HG02938 (cell line): ENCODE measurements at regions not wholly inside any gene's neighbourhood (a gene's known extent, or its start where the extent isn't known, plus 50 kb on each side); places are given as distances from the start of the nearest gene placed in this dataset.

Source experiments
- ATAC-seq: cut with Tn5 transposase; IDR thresholded peaks from one replicate; pipeline ENCODE4 v1.9.1; 2021; ENCODE audit warnings: mild to moderate bottlenecking, moderate library complexity; ENCODE audit not compliant: unreplicated experiment

DNA sequence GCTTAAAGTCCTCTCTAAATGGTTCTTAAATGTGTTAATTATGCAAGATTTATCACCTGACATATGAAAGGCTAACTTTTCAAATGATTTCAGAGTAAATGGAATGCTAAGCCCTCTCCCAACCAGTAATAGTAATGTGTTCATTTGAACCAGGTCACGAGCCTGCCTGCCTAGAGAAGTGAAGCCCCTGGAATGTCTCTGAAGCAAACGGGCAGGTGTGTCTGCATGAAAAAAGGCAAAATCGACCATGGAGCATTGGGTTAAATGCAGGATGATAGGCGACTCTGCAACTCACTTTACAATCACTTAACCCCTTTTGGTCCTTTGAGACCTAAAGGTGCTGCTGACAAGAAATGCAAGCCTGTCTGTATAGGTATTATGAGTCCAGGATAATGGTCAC is 798.4 kb upstream of the ACVR2A start:
- ATAC-seq: no peak

DNA sequence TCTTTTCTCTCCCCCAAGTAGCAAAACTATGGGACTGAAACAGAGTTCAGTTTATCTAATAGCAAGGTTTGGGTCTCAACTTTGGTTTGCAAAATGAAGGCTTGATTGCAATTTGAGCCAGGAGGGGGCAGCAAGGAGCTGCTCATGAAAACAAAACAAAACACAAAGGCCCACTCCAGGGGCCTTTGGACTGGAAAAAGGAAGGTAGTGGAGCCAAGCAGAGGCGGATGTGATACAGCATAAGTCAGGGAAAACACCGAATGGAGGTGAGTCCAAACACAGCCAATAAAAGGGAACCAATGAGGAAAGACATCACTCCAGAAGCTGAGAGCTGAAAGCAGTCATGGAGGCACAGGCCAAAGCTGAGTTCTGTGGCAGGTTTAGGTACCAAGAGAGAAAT is 799.7 kb upstream of the ACVR2A start:
- peak; percentile 66 for ATAC-seq

DNA sequence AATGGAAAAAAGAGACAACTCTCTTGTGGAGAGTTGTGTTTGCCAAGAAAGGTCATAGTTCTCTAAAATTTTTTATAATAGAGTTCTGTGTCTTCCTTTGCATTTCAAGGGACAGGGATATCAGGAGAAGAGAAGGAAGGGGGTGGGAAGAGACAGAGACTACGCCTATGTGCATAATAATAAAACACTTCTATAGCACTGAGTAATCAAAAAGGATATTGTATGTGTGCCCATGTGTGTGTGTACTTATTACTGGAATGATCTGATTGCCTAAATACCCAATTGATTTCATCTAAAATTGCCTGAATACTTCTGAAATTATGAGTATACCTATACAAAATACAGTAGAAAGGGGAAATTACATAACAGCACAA is 803.7 kb upstream of the ACVR2A start:
- no peak for ATAC-seq

DNA sequence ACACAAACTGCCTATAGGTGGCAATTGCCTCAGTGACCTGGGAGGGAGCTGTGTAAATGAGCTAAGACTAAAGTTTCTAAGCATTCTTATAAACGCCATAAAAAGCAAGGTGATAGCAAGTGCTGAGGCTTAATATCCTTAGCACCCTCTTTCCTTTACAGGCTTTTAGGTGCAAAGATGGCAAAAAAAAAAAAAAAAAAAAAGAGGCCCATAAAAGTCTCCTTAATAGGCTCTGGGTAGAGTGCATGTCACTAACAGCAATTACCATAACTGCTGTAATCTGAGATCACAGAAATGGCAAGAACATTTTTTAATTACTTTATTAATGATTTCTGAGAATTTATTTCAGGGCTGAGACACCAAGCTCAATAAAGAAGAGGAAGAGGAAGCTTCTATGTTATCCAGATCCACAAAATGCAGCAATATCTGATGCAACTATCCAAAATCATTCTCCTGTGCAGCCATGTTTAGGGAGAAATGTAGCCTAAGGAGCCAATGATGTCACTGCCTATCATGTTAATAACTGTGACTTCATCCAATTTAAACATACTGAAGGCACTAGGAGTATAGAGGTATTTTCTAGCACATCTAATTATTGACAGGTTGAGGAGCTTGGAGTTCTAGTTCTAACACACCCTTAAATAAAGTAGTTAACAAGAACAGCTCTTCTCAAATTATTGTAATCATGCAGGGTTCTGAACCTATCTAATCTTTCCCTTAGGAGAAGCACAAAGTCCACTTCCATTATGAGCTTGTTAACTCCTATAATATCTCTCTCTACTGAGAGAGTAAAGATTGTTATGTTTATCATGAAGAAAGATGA is 804.3 kb upstream of the ACVR2A start:
- no peak for ATAC-seq

DNA sequence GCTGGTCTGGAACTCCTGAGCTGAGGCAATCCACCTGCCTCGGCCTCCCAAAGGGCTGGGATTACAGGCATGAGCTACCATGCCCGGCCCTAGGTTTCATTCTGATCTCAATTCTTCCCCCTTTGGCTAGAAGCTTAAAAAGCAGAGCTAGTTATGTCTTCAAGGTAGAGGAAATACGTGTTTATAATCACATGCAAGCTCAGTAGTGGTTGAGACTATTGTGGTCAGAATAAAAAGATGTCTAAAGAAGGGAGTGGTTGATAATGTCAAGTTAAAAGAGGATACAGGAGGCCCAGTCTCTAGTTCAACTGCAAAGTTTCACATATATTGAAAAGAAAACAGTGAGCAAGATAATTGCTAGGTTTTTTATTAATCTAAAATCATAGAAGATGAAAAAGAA is 807.8 kb upstream of the ACVR2A start:
- no peak for ATAC-seq

DNA sequence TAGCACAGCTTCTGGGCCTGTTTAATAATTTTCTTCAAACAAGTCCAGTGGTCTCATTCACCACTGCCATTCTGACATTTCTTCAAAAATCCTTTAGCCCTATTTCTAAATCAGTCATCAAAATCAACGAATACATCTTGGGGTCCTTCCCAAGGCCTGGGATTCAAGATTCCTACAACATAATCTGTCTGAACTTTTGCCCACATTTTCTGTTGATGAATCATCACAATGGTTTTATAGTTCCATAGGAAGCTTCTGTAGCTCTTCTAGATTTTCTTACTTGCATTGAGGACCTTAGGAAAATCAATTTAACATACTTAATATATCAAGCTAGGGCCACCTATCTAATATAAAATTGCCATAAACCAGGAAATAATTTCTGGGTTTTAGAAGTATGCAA is 811.8 kb upstream of the ACVR2A start:
- ATAC-seq: no peak

DNA sequence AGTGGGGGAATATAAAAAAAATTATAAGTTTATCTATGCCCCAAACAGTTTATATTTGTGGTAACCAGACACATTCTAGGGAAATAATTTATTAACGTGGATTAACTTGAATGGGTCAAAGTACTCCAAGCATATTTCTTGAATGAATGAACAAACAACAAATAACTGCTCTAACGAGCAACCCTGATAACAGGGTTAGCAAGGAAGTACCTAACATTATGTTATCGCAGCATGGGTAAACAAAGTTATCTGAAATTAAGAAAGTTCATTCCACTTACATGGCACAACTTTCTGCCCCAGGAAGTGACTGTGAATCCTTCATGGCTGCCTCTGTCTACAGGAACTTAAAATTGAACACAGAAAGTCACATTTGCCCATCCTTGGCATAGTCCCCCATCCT is 812.9 kb upstream of the ACVR2A start:
- no peak for ATAC-seq

DNA sequence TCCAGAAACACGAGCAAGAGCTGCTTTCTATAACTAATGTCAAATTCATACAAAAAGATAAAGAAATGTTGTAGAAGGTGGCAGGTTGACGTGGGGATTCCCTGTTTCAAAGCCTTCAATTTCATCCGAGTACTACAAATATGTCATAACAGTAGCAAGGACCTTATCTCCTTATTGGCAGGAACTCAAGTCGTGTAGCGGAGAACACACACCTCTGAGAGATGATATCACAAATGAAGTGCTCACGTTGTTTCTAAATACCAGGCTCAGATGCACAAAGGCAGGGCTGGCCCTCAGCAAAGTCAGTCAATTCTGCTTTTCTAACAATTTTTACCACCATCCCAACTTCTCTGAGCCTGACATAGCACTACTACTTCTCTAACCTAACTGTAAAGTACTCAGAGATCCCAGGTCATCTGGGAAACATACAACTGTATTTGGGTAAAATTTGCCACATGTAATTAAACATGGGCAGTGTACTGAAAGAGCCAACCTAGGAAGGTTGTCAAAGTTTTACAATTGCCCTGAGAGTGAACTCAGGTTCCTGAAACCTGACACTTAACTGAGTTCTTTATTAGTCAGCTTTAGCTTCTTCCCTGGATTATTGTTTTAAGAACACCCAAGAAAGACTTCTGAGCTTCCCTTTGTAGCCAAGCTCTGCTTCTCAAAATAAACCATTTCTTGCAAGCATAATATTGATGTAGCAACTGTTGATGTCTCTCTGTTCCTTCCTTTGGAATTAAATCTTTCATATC is 813.7 kb upstream of the ACVR2A start:
- ATAC-seq: no peak

DNA sequence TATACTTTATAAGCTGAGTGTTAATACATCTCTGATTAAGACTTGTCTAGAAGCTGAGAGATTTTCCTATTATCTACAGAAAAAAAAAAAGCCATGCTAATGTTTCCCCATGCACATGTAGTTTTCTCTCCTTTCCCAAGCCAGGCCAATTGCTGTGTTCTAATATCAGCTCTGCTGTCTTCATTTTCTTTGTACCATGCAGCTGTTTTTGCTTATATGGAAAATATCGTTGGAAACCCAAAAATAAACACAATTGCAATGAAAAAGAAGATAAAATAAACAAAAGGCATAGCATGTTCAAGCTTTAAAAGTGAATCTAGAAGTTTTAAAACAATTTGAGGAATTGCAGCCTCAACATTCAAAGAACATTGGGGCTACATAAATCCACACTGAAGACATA is 817.4 kb upstream of the ACVR2A start:
- ATAC-seq: no peak

DNA sequence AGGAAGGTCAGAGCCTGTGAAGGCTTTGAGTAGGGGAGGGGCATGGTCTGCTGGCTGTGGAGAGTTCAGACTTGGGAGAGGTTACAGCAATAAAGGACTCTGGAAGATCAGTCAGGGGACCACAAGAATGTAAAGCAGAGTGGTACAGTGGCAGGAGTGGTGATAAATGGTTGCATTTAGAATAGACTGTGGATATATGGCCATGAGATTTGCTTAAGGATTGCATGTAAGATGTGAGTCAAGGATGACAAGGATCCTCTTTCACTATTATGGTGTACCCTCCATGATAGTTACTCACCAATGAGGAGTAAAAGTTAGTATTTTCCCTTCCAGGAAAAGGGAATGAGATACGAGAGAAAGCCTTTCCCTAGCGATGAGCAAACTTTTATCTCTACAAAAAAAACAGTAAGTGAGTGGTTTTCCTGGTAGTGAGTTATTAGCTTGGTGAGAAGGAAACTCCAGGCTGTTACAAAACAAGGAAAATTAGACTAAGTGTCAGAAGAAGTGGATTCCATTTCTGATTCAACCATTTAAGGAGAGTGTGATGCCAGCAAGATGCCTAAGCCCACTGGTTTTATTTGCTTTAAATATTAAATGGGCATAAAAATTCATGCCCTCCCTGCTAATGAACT is 818.0 kb upstream of the ACVR2A start:
- ATAC-seq: no peak

DNA sequence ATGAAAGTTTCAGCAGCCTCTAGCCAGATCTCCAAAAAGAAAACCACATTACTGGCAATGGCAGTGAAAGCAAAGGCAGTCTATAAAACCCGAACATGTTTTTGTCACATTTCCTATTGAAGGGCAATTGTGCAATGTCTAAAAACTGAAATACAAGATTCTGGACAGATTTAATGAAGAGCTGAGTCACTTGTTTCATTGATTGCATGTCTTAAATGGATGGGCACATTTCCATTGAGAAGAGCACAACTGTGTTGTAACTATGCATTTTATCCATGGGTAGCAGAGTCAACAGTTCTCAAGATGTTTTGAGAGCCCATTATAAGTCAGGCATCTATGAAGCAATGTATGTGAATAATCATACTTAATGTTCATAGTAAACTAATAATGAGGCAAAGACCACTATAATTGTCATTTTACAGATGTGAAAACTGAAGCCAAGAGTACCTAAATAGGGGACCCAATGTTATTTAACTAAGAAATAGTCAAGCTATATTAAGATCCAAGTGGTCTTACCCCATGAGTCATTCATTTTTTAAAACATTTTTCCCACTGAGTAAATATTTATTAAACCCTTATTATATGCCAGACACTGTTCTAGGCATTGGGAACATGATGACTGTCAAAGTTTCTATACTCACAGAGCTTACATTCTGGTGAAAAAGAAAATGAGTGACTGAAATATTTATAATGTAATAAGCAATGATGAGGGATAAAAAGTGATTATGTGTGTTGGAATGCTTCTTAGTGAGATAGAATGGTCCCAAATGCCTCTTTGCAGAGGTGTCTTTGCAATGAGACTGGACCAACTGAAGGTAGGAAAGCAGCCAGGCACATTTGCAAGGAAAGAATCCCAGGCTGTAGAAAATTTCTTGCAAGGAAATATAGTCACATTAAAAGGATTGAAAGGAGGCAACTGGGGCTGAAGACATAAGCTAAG is 818.9 kb upstream of the ACVR2A start:
- ATAC-seq: no peak

DNA sequence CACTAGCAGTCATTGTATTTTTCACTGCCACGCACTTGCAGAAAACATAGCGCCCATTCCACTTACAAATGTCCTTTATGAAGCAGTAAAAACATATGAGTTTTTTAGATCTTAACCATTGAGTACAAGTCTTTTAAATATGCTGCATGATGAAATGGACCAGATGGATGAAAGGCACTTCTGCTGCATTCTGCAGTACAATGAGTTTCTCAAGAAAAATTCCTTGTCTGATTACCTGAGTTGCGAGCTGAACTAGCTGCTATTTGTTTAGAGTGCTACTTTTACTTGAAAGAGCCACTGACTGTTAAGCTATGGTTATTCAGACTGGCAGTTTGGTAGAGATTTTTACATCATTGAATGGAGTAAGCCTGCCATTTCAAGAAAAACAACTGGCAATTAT is 825.5 kb upstream of the ACVR2A start:
- ATAC-seq: no peak

DNA sequence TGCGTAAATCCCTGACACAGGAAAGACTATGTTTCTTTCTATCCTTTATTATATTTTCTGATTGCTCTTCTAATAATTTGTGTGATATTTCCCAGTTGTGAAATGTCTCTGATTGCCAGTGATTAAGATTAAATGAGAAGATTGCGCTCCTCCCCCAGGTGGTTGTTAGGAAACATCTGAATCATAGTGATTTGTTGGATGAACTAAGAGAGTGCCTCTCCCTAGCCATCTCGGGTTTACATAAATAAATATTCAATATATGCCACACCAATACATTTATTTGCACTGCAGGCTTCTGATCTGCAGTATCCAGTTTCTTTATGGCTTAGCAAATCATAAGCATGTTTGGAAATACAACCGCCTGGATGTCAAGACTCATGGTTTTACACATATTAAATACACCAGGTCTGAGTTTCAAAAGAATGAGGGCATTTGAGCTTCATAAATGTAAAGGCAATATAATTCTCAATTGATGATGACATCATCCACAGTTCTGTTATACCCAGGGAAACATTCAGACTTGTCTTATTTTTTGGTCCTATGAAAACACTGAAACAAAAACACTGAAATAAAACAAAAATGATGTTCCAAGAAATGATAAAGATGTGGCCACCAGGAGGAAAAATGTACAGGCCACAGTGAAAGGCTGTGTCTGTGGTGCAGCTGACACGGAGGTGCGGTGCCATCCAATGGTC is 826.7 kb upstream of the ACVR2A start:
- ATAC-seq: no peak

DNA sequence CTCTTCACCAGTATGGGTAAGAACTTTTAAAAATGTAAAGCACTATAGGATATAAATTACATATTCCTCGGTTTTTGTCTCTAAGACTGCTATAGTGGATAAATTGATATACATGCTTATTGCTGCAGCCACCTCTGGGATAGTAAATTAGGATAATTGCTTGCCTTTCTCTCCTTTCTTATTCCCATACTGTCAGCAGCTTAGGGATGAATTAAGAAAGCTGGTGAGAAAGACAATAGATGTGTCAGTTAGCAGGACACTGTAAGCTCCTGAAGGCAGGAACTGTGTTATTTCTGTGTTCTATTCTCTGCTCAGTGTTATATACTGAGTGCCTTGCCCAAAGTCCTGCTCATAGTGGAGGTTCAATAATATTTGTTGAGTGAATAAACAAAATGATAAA is 828.6 kb upstream of the ACVR2A start:
- ATAC-seq: no peak

DNA sequence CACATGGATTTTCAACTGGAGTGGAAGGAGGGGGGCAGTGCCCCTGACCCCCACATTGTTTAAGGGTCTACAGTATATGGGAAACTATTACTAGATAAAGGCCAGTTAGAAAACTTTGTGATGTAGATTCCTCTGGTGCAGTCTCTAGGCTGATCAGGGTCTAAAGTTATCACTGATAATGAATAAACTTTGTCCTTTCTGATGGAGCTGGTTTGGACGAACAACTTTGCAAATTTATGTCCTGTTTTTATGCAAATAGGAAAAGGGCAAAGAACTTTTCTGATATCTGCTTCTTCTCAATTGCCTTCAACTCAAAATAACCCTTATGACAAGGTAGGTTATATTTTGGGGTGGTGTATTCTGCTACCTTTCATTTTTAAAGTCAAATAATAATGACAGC is 829.2 kb upstream of the ACVR2A start:
- ATAC-seq: no peak

DNA sequence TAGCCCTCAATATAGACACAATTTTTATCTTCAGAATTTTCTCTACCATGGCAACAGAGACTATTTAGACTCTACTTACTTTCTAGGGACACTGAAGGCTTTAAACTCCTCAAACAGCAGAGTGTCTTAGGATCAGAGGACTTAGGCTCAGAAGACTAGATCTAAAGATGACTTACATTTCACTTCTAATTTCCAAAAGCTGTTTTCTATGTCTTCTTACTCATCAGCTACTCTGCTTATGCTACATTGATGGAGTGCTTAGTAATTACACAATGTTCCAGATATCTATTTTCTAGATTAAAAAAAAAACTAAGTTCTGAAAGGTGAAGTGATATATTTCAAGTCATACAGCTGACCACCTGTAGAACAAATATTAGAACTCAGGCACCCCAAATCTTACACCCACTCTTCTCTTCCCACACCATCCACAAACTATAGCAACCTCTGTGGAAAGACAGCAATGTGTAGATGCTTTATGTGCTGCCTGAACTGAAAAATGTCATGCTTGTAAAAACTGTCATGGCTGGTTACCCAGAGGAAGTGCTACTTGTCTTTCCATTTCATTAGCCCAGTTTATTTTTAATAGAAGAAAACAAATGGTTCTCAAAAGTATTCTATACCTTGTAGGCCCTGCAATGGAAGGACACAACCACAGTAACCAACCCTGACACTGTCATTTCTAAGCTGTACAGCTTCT is 831.0 kb upstream of the ACVR2A start:
- no peak for ATAC-seq

DNA sequence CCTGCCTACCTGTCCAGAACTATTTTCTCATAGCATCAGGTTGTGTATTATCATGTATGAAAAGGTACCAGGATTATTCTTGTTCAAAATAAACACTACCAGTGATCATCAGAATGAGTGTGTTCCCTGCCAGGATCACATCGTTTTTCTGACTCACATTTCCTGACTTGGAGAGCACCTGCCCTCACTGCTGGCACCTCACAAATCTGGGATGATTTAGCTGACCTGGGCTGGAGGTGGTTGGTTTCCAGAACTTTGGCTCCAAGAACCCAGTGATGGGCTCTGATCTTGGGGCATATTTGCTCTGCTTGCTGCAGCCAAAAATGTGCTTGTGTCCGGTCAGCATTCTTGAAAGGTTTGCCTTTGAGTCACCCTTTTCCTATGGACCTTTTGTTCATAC is 836.3 kb upstream of the ACVR2A start:
- no peak for ATAC-seq

DNA sequence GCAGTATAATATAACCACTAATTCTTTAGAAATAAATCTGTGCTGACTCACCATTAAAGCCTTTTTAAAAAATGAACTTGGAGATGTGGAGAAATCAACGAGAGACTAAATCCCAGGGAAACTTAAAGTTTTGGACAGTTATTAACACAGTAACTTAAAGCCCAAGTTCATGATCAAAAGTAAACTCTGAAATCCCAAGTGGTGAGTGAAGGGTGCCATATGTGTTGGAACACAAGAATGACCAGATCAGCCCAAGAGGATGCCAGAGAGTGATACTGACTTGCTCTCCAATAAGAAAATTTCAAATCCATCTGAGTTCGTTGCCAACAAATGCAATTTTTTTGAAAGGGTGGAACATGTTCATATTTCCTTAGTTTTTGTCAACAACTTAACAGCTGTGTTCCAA is 838.1 kb upstream of the ACVR2A start:
- ATAC-seq: no peak

DNA sequence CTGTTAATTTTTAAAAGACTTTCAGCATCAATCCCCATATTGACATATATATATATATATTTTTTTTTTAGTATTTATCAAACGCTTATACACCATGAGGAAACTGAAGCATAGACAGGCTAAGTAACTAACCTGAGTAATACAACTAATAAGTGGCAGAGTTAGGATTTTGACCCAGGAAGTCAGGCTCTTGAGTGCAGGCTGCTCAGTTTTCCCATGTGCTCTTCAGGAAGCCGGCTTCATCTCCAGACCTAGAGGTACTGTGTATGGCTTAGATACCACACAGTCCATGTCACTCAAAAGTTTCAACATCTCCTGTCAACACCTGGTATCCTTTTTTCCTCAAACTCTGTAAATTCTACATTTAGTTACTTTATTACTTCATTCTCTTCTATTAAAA is 841.7 kb upstream of the ACVR2A start:
- ATAC-seq: no peak

DNA sequence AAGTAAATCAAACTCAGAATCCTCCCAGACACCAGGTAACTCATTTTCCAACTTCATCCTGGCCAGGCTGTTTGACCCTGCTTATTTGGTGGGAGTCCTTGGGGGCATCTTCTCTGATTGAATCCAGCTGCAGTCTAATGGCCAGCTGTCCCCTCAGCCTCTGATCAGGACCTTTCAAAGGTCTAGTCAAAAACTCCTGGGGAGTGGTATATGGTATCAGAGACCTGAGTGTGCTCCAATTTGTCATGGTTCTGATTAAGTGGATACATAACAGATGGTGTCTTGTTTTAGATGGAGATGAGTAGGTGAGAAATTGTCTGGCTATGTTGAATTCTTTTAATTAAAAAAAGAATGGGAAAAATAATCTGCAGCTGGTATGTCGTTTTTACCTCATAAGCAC is 842.6 kb upstream of the ACVR2A start:
- ATAC-seq: no peak
